Ascending aorta (tissue), 2 donors: ENCODE measurements at regions not wholly inside any gene's neighbourhood (a gene's known extent, or its start where the extent isn't known, plus 50 kb on each side); places are given as distances from the start of the nearest gene placed in this dataset.

Experiments used
- DNase-seq, 2 donors: peaks; one replicate each; pipeline ENCODE4 v3.0.0-alpha.2; 2019; ENCODE audit warnings: low spot score in 2 of 2
- H3K27ac ChIP-seq, 2 donors: fragments of 200-600 bp; sonication (generic); one replicate each; pipeline ENCODE4 v1.5.1; 2016 to 2017; ENCODE audit warnings: mild to moderate bottlenecking in 1 of 2
- H3K27me3 ChIP-seq: fragments of 200-600 bp; sonication (generic); one replicate; pipeline ENCODE4 v1.5.1; 2017
- H3K36me3 ChIP-seq, 2 donors: fragments of 200-600 bp; sonication (generic); one replicate each; pipeline ENCODE4 v1.5.1; 2016
- H3K4me1 ChIP-seq, 2 donors: fragments of 200-600 bp; sonication (generic); one replicate each; pipeline ENCODE4 v1.5.1; 2016 to 2017; ENCODE audit warnings: mild to moderate bottlenecking in 1 of 2
- H3K4me3 ChIP-seq, 2 donors: fragments of 200-600 bp; sonication (generic); one replicate each; pipeline ENCODE4 v1.5.1; 2016 to 2017; ENCODE audit warnings: mild to moderate bottlenecking in 1 of 2
- H3K9me3 ChIP-seq, 2 donors: fragments of 200-600 bp; sonication (generic); one replicate each; pipeline ENCODE4 v1.5.1; 2016
- CTCF ChIP-seq, 3 experiments: fragments of 200-600 bp in 2 of 3; fragments of 450-650 bp in 1 of 3; sonication (generic) in 2 of 3; IDR thresholded peaks; one replicate each; pipeline ENCODE4 v1.5.1; 2016 to 2019; ENCODE audit warnings: antibody characterized with exemption in 3 of 3, mild to moderate bottlenecking in 1 of 3, moderate library complexity in 1 of 3
- intact Hi-C: fragments of 100-400 bp; cut with DNase I; formaldehyde crosslinking; loops from one replicate; pipeline ENCODE4 v1.15.1; 2023

DNA sequence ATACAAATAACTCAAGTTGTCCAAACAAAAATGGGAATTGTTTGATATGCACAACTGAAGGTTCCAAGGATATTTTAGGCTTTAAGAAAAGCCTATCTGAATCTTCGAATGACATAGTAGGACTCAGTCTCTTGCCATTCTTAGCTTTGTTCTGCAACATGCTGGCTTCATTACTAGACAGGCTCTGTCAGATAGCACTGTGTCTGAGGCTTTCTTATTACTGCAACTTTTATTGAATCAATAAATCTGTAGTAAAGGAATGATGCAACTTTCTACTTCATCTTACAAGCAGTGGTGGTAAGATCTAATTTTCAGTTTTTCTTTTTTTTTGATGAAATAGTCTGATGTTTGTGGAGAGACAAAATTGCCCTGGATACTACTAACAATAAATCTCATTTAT, 319.3 kb upstream of the CCDC179 start:
- Histone ChIP-seq H3K4me3 (no peak overlapping the region), H3K4me1 (no peaks in the 10 kb centered on the region), H3K36me3 (no peaks in the 10 kb centered on the region), H3K27me3 (no peaks in the 10 kb centered on the region), H3K27ac (no peak overlapping the region), H3K9me3 (no peaks in the 10 kb centered on the region)
- no peak for DNase-seq
- TF ChIP-seq CTCF (IDR thresholded peaks at IDR 0.05), result no peak
- intact Hi-C loops, result no loop called here

- Histone ChIP-seq H3K27ac (no peak overlapping the region), H3K4me3 (no peak overlapping the region), H3K27me3 (no peaks in the 10 kb centered on the region), H3K36me3 (no peaks in the 10 kb centered on the region), H3K4me1 (no peaks in the 10 kb centered on the region), H3K9me3 (no peaks in the 10 kb centered on the region)
- intact Hi-C loops, result no loop called here
- no peak for DNase-seq
- TF ChIP-seq CTCF (IDR thresholded peaks at IDR 0.05), result no peak
These were observed 320.9 kb upstream of the CCDC179 start for GRCh38 chr11:23181022-23181807.

- no peak overlapping the region for H3K27ac ChIP-seq
- intact Hi-C loops, result no loop called here
- no peaks in the 10 kb centered on the region for H3K4me1 ChIP-seq
- no peaks in the 10 kb centered on the region for H3K9me3 ChIP-seq
- no peak for DNase-seq
- no peak overlapping the region for H3K4me3 ChIP-seq
- no peaks in the 10 kb centered on the region for H3K36me3 ChIP-seq
- no peaks in the 10 kb centered on the region for H3K27me3 ChIP-seq
- no peak for TF ChIP-seq CTCF (IDR thresholded peaks at IDR 0.05)
These were observed 332.0 kb upstream of the CCDC179 start for GRCh38 chr11:23192256-23192655.

- no peak for DNase-seq
- Histone ChIP-seq H3K4me3 (no peak overlapping the region), H3K36me3 (no peaks in the 10 kb centered on the region), H3K4me1 (no peaks in the 10 kb centered on the region), H3K27ac (no peak overlapping the region), H3K27me3 (no peaks in the 10 kb centered on the region), H3K9me3 (no peaks in the 10 kb centered on the region)
- TF ChIP-seq CTCF (IDR thresholded peaks at IDR 0.05), result no peak
- intact Hi-C loops, result no loop called here
These were observed 341.8 kb upstream of the CCDC179 start for GRCh38 chr11:23201936-23202522.

DNA sequence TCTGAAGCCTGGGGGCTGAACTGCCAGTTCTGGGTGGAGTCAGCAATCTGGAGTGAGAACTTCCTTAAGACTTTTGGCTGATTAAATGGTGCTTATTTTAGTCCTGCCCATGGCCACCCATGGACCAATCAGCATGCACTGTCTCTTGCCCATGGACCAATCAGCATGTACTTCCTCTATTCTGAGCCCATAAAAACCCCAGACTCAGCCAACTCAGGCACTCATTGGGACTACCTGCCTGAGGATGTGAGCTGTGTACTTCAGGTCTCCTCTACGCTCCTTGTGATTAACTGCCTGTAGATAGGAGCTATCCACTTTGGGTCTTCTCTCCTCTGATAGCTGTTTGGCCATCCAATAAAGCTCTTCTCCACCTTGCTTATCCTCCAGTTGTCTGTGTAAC, 342.3 kb upstream of the CCDC179 start:
- intact Hi-C loops, result no loop called here
- no peaks in the 10 kb centered on the region for H3K4me1 ChIP-seq
- no peak for DNase-seq
- no peaks in the 10 kb centered on the region for H3K36me3 ChIP-seq
- no peak overlapping the region for H3K27ac ChIP-seq
- no peak overlapping the region for H3K4me3 ChIP-seq
- H3K9me3 ChIP-seq, result no peaks in the 10 kb centered on the region
- no peak for TF ChIP-seq CTCF (IDR thresholded peaks at IDR 0.05)
- H3K27me3 ChIP-seq, result no peaks in the 10 kb centered on the region
